Mesenchymal stem cell (in vitro differentiated cells and primary cell): ENCODE measurements at regions not wholly inside any gene's neighbourhood (a gene's known extent, or its start where the extent isn't known, plus 50 kb on each side); places are given as distances from the start of the nearest gene placed in this dataset.
A peak's percentile ranks its signal among the peaks of the same experiment; 100 is the strongest.

ENCODE experiments used
- DNase-seq: peaks from one replicate; pipeline ENCODE4 v3.0.0-alpha.2; 2013
- H2AFZ ChIP-seq: one replicate; pipeline ENCODE4 v1.6.1; 2013; ENCODE audit warnings: low read depth, mild to moderate bottlenecking, control low read depth, inconsistent platforms, low read length, moderate library complexity
- H2AK5ac ChIP-seq: 2 replicates; pipeline ENCODE4 v1.6.1; 2013; ENCODE audit warnings: low read length, moderate library complexity, mild to moderate bottlenecking, inconsistent platforms; ENCODE audit not compliant: severe bottlenecking
- H2BK120ac ChIP-seq: one replicate; pipeline ENCODE4 v1.6.1; 2013; ENCODE audit warnings: low read depth, mild to moderate bottlenecking, inconsistent platforms, low read length, moderate library complexity
- H2BK12ac ChIP-seq, 2 experiments: one replicate each; pipeline ENCODE4 v1.6.1; 2013; ENCODE audit warnings: inconsistent platforms in 2 of 2, low read length in 2 of 2, mild to moderate bottlenecking in 2 of 2, moderate library complexity in 2 of 2, control low read depth in 1 of 2
- H2BK15ac ChIP-seq: one replicate; pipeline ENCODE4 v1.6.1; 2013; ENCODE audit warnings: mild to moderate bottlenecking, low read depth, inconsistent platforms; ENCODE audit not compliant: poor library complexity, severe bottlenecking
- H2BK5ac ChIP-seq: 2 replicates; pipeline ENCODE4 v1.6.1; 2013; ENCODE audit warnings: low read depth, mild to moderate bottlenecking, low read length, control low read depth, inconsistent platforms; ENCODE audit not compliant: poor library complexity, severe bottlenecking
- H3K14ac ChIP-seq, 2 experiments: one replicate each; pipeline ENCODE4 v1.6.1; 2013; ENCODE audit warnings: inconsistent platforms in 2 of 2, low read length in 2 of 2, control low read depth in 1 of 2, mild to moderate bottlenecking in 1 of 2, moderate library complexity in 1 of 2
- H3K18ac ChIP-seq, 2 experiments: one replicate each; pipeline ENCODE4 v1.6.1; 2013; ENCODE audit warnings: inconsistent platforms in 2 of 2, low read length in 2 of 2, control low read depth in 1 of 2, low read depth in 1 of 2, mild to moderate bottlenecking in 1 of 2
- H3K23ac ChIP-seq, 2 experiments: one replicate each; pipeline ENCODE4 v1.6.1; 2013; ENCODE audit warnings: inconsistent platforms in 2 of 2, low read length in 2 of 2, mild to moderate bottlenecking in 2 of 2, moderate library complexity in 2 of 2, control low read depth in 1 of 2
- H3K27ac ChIP-seq: 2 replicates; pipeline ENCODE4 v1.5.1; 2013; ENCODE audit warnings: mild to moderate bottlenecking, moderate library complexity, low read length, control low read depth, inconsistent platforms; ENCODE audit not compliant: poor library complexity, severe bottlenecking
- H3K27me3 ChIP-seq, 2 experiments: 2 replicates each; pipeline versions ENCODE4 v1.6.1 to v1.7.0; 2013; ENCODE audit warnings: low read length in 2 of 2, mild to moderate bottlenecking in 2 of 2, moderate library complexity in 2 of 2, control low read depth in 1 of 2, inconsistent platforms in 1 of 2; ENCODE audit not compliant: control insufficient read depth in 1 of 2, insufficient read depth in 1 of 2
- H3K36me3 ChIP-seq, 2 experiments: 2 replicates each; pipeline versions ENCODE4 v1.6.1 to v1.7.0; 2013; ENCODE audit warnings: low read length in 2 of 2, control low read depth in 1 of 2, inconsistent platforms in 1 of 2, low read depth in 1 of 2, mild to moderate bottlenecking in 1 of 2; ENCODE audit not compliant: insufficient read depth in 2 of 2, control insufficient read depth in 1 of 2
- H3K4ac ChIP-seq, 2 experiments: one replicate each; pipeline ENCODE4 v1.6.1; 2013; ENCODE audit warnings: inconsistent platforms in 2 of 2, low read length in 2 of 2, mild to moderate bottlenecking in 2 of 2, moderate library complexity in 2 of 2, control low read depth in 1 of 2, low read depth in 1 of 2
- H3K4me1 ChIP-seq: 2 replicates; pipeline ENCODE4 v1.6.1; 2013; ENCODE audit warnings: low read depth, low read length, control low read depth; ENCODE audit not compliant: control insufficient read depth, insufficient read depth
- H3K4me2 ChIP-seq: 2 replicates; pipeline ENCODE4 v1.6.1; 2013; ENCODE audit warnings: low read length, mild to moderate bottlenecking, inconsistent platforms; ENCODE audit not compliant: poor library complexity, severe bottlenecking
- H3K4me3 ChIP-seq, 2 experiments: 2 replicates each; pipeline versions ENCODE4 v1.5.1 to v1.7.0; 2013; ENCODE audit warnings: low read length in 2 of 2, mild to moderate bottlenecking in 2 of 2, control low read depth in 1 of 2, low read depth in 1 of 2; ENCODE audit not compliant: insufficient read depth in 1 of 2
- H3K79me1 ChIP-seq: replicated peaks from 2 replicates; pipeline ENCODE4 v1.6.1; 2013; ENCODE audit warnings: mild to moderate bottlenecking, control low read depth, low read length, inconsistent platforms; ENCODE audit not compliant: poor library complexity, severe bottlenecking
- H3K9ac ChIP-seq: 2 replicates; pipeline ENCODE4 v1.7.0; 2013; ENCODE audit warnings: mild to moderate bottlenecking, low read length, moderate library complexity
- H3K9me3 ChIP-seq: 2 replicates; pipeline ENCODE4 v1.7.0; 2013; ENCODE audit warnings: mild to moderate bottlenecking, low read length; ENCODE audit not compliant: control insufficient read depth
- H4K8ac ChIP-seq: one replicate; pipeline ENCODE4 v1.6.1; 2013; ENCODE audit warnings: inconsistent platforms, mild to moderate bottlenecking, low read length, moderate library complexity
- H4K91ac ChIP-seq: one replicate; pipeline ENCODE4 v1.6.1; 2013; ENCODE audit warnings: mild to moderate bottlenecking, low read length, inconsistent platforms
- WGBS: methylation state at CpG from one replicate; pipeline ENCODE4 v1.1.7; 2013; ENCODE audit warnings: mixed read lengths; 5-methylcytosine and 5-hydroxymethylcytosine counted together

- H3K27ac ChIP-seq = no peak overlapping the region
- H2BK12ac ChIP-seq = no peak overlapping the region
- H3K4me3 ChIP-seq = no peak overlapping the region
- no peak overlapping the region for H2AFZ ChIP-seq
- H3K27me3 ChIP-seq = no peaks in the 10 kb centered on the region
- peak overlapping the region; percentile 84 for H3K9ac ChIP-seq
- H3K79me1 ChIP-seq = no peaks in the 10 kb centered on the region
- no peak overlapping the region for H2BK5ac ChIP-seq
- peak overlapping the region in 1 of 2 experiments; percentile 76 for H3K18ac ChIP-seq
- H2BK15ac ChIP-seq = no peak overlapping the region
- H4K8ac ChIP-seq = peak overlapping the region; percentile 32
- H3K4me1 ChIP-seq = peaks cover 3% of the 10 kb centered on the region
- no peak for DNase-seq
- H3K4me2 ChIP-seq = no peak overlapping the region
- 42% methylated on average over 3 of the region's 5 CpGs for WGBS
- no peak overlapping the region for H2AK5ac ChIP-seq
- no peak overlapping the region for H3K23ac ChIP-seq
- H3K9me3 ChIP-seq = no peaks in the 10 kb centered on the region
- H2BK120ac ChIP-seq = peak overlapping the region; percentile 29
- H3K36me3 ChIP-seq = no peaks in the 10 kb centered on the region
- peak overlapping the region in 1 of 2 experiments; percentile 46 for H3K4ac ChIP-seq
- H3K14ac ChIP-seq = no peak overlapping the region
- H4K91ac ChIP-seq = no peak overlapping the region
Observed at GRCh38 chr15:39473298-39473947, 107.5 kb upstream of the THBS1 start.

DNA sequence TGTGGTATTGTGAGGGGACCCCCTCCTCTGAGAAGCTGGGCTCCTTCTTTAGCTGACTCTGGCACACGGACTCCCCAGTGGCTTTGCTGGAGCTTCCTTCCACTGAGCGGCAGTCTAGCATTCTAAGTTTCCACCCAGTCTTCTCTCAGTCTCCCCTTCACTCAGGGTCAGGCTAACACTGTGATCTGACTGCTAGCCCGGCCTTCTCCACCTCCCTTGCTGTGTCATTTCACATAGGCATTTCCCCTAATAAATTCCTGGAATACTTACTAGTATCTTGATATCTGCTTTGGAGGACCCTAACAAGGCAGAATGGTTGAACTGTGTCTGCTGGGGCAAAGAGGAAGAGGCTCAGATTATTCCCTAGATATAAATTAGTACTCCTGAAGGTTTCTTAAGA is 106.2 kb upstream of the THBS1 start:
- DNase-seq = peak; percentile 38
- Histone ChIP-seq H2AK5ac (no peak overlapping the region), H3K9ac (no peak overlapping the region), H2BK15ac (no peak overlapping the region), H2BK12ac (peak overlapping the region; percentile 3 to 85), H3K27me3 (no peaks in the 10 kb centered on the region), H2AFZ (no peak overlapping the region), H4K8ac (peak overlapping the region; percentile 72), H3K4me3 (no peak overlapping the region), H3K4me2 (no peak overlapping the region), H3K79me1 (no peaks in the 10 kb centered on the region), H2BK120ac (peak overlapping the region; percentile 51), H3K27ac (no peak overlapping the region), H2BK5ac (no peak overlapping the region), H3K23ac (no peak overlapping the region), H3K4ac (peak overlapping the region; percentile 2 to 35), H3K14ac (no peak overlapping the region), H4K91ac (peak overlapping the region; percentile 78), H3K36me3 (no peaks in the 10 kb centered on the region), H3K4me1 (peaks cover 3% of the 10 kb centered on the region), H3K18ac (peak overlapping the region; percentile 14 to 76), H3K9me3 (no peaks in the 10 kb centered on the region)
- 59% methylated on average over 2 of the region's 3 CpGs for WGBS

DNA sequence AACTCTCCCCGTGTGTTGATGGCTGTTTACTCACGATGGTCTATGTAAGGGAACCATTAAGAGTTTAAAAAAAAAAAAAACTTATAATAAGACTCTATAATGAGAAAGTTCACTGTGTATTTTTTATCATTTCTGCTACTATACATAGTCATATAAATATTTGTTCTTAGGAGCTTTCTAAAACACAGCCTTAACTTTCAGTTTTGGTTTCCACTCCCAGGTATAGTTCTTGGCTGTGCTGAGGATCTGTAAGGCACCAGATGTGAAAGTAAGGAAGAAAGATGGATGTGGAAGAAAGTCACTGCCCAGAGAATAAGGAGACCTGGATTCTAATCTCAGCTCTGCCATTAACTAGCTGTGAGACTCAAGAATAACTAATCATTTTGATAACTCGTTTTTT is 101.9 kb upstream of the THBS1 start:
- no peak overlapping the region for H2BK120ac ChIP-seq
- H3K18ac ChIP-seq = no peak overlapping the region
- H3K4me1 ChIP-seq = peaks cover 3% of the 10 kb centered on the region
- H3K9ac ChIP-seq = no peak overlapping the region
- no peak overlapping the region for H3K4ac ChIP-seq
- no peak overlapping the region for H4K91ac ChIP-seq
- no peak overlapping the region for H2AK5ac ChIP-seq
- no peaks in the 10 kb centered on the region for H3K9me3 ChIP-seq
- no peak overlapping the region for H3K23ac ChIP-seq
- H3K4me3 ChIP-seq = no peak overlapping the region
- H3K4me2 ChIP-seq = no peak overlapping the region
- no peak overlapping the region for H2AFZ ChIP-seq
- peak; percentile 38 for DNase-seq
- H3K27me3 ChIP-seq = no peaks in the 10 kb centered on the region
- no peak overlapping the region for H3K14ac ChIP-seq
- H3K36me3 ChIP-seq = no peaks in the 10 kb centered on the region
- H3K79me1 ChIP-seq = no peaks in the 10 kb centered on the region
- H2BK5ac ChIP-seq = no peak overlapping the region
- no peak overlapping the region for H4K8ac ChIP-seq
- WGBS = 92% methylated on average over 1 of the region's 3 CpGs
- no peak overlapping the region for H2BK12ac ChIP-seq
- H2BK15ac ChIP-seq = no peak overlapping the region
- H3K27ac ChIP-seq = no peak overlapping the region

DNA sequence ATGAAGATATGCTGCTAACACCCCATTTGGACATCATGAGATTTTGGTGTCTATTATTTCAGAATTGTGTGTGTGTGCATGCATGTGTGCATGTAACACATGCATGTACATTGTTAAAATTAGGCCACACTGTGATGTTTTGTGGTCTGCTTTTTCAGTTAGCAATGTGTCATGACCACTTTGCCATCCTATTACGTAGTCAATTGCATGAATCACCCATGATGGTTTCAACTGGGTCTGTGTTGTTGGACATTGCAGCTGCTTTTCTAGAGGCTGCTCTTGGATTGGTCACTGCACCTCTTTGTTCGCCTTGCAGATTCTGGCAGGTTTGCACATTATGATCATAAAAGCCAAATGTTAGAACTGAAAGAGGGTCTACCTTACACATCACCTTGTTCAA is 101.0 kb upstream of the THBS1 start:
- DNase-seq = no peak
- Histone ChIP-seq H3K27me3 (no peaks in the 10 kb centered on the region), H3K9me3 (no peaks in the 10 kb centered on the region), H3K4me2 (no peak overlapping the region), H3K23ac (no peak overlapping the region), H3K18ac (no peak overlapping the region), H2AK5ac (no peak overlapping the region), H3K27ac (no peak overlapping the region), H2AFZ (no peak overlapping the region), H2BK120ac (no peak overlapping the region), H3K4me3 (no peak overlapping the region), H2BK12ac (no peak overlapping the region), H3K36me3 (no peaks in the 10 kb centered on the region), H2BK5ac (no peak overlapping the region), H3K14ac (no peak overlapping the region), H3K79me1 (no peaks in the 10 kb centered on the region), H2BK15ac (no peak overlapping the region), H3K4me1 (no peaks in the 10 kb centered on the region), H3K9ac (no peak overlapping the region), H4K91ac (no peak overlapping the region), H3K4ac (no peak overlapping the region), H4K8ac (no peak overlapping the region)
- WGBS = 75% methylated on average over 2 of the region's 2 CpGs
